Stimulated activated CD8-positive, alpha-beta memory T cell treated with anti-CD3 and anti-CD28 coated beads, Interleukin-7, amount 100 ng/mL, for 1 hour (primary cell): ENCODE measurements at regions not wholly inside any gene's neighbourhood (a gene's known extent, or its start where the extent isn't known, plus 50 kb on each side); places are given as distances from the start of the nearest gene placed in this dataset.

Experiments
- DNase-seq, 2 donors: peaks; one replicate each; pipeline ENCODE4 v3.0.0-alpha.2; 2020; ENCODE audit warnings: low read depth in 2 of 2

DNA sequence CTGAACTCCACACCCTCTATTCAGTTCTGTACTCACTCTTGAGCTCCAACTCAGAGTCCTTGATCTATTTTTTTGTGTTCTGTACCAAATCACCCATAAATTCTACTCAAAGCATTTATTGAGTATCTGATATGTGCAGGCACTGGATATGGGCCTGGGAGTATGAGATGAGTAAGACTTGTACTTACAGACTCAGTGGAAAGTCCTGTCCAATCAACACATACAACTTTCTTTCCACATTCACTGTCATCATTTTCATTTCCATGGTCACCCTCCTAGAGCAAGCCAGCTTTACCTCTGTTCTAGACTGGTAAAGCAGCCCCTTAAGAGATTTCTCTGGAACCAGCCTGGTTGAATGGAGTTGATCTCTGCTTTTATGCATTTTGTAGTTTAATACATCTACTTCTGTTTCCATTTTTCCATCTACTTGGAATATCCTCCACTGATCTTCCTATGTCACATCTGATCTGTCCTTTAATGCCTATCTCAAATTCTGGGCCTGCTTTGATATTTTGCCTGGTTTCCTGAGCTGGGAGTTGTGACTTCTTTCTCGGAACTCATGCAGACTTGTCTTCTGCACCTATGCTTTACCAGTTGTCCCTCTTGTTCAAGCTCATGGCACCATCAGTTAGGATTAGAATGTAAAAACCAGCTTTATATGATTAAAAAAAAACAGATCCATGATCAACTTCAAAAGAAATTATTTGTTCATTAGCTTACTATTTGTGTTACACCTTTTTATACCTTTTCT, 96.9 kb upstream of the GLS start:
- no peak for DNase-seq

DNA sequence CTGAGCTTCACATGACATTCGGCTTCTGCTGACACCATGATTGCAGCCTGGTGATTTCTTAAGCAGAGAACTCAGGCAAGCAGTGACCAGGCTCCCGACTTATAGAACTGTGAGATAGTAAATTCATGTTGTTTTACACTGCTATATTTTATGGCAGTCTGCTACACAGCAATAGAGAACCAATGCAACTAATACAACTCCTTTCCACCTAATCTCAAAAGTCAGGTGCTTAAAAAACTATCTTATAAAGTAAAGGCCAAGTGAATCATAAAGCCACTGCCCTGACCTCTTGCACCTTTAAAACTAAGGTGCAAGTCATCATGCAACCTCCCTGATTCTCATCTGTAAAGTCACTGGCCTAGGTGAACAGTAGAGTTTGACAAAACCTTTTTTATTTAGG, 95.3 kb upstream of the GLS start:
- no peak for DNase-seq

DNA sequence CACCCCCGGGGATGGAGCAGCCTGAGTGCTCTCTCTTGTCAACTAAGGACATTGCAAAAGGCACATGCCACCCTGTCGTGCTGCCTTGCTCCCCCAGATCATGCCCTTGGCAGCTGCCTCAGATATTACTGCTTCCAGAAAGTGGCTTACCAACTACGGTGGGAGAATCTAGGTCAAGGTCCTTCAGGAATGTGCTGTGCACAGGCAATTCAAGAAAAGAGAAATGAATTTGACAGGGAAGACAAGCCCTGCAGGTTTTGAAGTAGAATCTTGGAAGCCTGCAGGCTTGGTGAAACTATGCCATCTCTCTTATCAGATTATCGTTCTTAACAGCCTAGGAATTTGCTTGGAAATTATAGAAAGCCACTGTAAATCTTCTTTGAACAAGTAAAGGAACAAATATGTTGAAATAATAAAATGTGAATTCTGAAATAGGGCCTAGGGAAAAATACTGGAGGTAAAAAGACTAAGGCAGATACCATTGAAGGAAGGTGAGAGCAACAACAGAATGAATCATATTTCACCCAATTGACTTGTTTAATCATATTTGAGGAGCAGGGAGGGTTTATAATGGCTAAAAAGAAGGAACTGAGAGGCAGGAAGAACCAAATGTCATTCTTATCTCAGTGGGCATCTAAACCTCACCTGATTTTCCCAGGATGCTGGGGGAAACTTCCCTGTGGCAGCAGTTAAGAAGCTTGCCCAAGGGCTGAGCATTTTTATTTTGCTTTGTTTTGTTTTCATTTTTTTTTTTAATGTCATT, 94.0 kb upstream of the GLS start:
- DNase-seq = no peak

DNA sequence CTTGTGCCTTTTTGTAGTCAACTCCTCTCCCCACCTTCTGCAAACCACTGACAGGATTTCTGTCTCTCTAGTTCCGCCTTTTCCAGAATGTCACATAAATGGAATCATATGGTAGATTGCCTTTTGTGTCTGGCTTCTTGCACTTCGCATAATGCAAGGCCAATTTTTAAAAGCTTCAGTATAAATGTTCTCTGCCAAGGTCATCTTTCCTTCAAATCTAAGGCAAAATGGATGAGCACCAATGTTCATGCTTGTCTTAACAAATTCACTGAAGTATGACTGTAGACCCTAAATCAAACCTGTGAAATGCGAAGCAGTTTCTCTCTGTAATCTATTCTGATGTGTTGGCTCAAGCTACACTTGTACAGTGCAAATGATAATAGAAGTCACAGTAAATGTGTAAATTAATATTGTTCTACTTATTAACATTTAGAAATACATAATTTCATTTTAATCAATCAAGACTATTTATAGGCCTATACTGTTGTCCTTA, 92.8 kb upstream of the GLS start:
- DNase-seq = no peak

DNA sequence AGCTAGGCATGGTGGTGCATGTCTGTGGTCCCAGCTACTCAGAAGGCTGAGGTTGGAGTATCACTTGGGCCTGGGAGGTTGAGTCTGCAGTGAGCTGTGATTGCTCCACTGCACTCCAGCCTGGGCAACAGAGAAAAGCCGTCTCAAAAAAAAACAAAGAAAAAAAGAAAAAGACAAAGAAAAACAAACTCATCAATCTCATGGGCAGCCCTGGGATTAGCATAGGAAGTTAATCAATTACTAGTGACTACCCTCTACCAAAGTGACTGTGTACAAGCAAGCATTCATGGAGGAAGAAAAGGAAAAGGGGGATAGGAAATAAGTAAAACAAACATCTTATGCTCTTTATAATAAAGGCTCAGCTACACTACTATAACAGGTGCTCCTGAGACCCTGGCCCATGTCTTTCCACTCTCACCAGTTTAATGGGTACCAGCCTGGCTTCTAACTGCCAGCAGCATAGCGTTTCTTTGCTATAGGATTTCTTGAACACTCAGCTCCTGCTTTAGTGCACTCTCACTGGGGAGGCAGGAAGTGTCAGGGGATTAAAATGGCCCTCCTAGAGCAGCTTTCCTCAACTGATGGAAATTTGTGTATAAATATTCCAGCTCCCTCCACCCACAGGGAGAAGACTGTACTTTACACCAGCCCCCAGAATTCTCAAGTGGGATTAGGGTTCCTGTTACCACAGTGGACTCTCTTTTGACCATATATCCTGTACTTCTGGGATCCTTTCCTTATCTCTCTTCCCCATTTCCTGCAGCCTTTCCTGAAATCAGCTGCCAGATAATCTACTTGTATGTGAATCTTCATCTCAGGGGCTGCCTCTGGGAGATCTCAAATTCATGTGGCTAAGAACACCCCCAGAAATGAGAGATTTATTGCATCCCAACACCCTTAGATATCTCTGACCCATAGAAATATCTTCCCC, 91.3 kb upstream of the GLS start:
- DNase-seq = no peak

DNA sequence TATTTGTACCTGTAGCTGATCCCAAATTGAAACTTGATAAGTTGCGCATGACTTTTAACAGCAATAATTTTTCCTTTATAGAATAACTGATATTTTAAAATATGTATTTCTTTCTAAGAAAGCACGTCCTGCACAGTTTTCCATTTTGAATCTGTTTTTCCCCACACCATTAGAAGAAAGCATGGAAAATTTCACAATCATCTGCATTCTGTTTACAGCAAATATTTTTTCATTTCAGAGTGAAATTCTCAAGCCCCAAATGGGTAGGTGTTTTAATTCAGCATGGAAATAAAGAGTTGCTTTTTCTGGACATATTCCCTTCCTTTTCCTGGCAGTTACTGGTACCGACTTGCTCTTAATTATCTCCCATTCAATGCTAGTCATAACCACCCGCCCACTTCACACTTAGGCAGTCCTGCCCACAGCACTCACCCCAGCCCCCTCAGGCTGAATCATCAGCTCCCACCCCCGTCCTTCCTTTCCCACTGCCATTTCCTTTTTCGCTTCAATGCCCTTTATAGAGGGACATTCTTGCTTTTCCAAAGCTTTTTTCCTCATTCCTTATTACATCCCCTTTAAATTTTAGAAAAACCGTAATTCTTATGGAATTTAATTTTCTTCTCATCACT, 89.2 kb upstream of the GLS start:
- no peak for DNase-seq

DNA sequence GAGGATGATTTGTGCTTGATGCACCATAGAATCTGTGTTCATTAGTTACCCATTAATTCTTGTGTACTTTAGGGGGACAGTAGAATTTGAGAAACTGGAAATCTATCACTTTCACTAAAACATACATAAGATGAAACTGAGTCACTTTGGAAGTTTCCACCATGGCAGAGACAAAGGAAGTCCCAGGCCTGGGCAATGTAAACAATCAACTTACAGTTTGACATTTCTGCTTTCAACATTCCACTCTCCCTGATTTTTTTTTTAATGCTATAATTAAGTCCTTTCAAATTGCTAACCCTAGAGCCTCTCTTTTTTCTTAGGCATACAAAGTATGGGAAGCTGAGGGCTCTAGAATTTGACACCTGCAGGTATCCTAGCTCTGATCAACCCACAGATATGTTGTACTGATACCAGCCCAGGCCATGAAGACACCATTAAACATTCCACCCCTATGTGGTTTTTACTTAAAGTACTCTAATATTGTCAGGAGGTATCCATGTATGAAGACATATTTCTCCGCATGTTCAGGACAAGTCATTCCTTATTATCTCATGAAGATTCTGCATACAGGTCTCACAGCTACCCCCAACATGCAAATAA, 88.5 kb upstream of the GLS start:
- no peak for DNase-seq

DNA sequence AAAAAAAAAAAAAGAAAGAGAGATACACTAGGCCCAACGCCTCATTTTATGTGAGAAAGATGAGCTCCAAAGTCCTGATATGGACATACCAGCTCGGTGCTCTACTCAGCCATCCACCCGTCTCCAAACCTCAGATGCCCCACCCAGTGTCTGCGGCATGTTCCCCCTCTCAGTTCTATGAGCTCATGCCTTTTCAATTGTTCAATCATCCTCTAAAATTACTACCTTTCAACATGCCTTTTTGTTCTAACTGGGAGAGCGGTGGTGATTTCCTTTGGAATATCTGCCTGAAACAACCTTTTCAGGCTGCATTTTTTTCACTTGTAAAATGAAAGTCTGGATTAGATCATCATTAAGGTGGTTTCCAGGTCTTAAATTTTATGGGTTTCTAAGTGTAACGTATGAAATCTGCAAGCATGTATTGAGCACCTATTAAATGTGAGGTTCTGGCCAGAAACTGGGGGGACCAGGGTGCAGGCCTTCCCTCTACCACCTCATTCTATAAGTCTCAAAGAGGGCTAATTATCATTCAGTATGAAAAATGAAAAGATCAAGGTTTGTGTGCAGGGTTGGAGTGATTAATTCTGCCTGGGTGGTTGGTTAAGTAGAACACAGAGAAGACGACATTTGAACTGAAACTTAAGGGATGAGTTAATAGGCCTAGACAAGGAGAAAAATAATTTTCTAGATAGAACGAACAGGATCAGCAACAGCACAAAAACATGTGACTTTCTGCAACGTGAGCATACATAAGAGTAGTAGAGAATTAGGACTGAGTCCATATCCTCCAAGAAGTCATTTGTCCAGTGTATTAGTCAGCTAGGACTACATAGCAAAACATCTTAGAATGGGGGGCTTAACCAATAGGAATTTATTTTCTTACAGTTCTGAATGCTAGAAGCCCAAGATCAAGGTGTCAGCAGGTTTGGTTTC, 87.4 kb upstream of the GLS start:
- DNase-seq = no peak

DNA sequence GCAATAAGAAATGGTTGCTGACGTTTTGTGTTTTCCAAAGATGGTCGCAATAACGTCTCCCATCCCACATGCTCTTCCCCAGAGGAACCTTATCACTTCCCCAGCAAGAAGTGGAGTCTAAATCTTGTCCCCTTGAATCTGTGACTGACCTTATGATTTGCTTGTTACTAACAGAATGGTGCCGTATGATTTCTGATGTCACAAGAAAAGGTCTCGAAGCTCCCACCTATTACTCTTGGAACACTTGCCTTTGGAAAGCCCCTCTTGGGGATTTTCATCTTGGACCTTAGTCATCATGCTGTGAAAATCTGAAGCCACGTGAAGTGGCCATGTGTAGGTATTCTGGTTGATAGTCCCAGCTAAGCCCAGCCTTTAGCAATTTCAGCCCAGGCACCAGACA, 86.2 kb upstream of the GLS start:
- DNase-seq = no peak

DNA sequence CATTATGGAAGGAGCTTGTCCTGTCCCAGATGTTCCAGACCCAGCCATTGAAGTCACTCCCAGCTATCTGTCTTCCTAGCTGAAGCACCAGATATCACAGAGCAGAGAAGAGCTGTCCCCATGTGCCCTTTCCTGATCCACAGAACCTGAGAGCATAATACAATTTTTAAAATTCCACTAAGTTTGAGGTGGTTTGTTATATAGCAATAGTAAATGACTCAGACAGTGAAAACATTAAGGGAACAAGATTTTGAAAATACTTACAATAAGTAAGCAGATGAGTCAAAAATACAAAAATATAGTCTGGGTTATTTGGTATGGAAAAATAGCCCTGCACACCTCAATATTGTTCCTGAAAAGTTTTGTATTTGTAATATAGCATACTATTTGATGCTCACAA, 85.8 kb upstream of the GLS start:
- no peak for DNase-seq

DNA sequence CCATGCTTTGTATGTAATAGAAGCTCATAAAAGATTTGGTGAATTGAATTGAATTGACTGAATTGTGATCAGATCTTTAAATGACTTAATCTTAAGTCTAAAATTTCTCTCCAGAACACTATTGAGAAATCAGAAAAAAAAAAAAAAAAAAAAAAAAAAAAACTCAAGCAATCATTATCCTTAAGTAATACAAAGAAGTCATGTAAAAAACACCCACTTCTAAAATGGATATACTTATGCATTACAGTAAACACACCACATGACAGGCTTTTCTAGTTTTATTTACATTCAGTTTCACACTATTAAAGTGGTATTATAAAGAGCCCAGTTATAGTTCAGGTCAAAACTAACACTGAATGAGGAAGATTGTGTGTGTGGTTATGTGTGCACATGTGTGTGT, 84.9 kb upstream of the GLS start:
- no peak for DNase-seq

DNA sequence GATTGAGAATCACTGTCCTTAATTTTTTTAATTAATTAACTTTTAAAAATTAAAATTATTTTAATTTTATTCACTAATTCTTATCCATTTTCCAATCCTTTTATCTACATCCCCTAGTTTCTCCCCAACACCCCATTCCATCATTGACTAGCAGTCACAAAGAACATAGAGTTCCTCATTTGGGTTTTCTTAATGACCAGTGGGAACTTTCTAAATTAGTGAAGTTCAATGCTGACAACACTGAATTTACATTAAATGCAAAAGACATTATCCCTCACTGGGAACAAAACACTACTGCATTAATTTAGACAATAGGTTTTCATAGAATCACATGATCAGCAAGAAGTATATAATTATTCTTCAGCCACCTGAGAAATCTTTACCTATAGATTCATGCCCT, 80.6 kb upstream of the GLS start:
- DNase-seq = no peak

DNA sequence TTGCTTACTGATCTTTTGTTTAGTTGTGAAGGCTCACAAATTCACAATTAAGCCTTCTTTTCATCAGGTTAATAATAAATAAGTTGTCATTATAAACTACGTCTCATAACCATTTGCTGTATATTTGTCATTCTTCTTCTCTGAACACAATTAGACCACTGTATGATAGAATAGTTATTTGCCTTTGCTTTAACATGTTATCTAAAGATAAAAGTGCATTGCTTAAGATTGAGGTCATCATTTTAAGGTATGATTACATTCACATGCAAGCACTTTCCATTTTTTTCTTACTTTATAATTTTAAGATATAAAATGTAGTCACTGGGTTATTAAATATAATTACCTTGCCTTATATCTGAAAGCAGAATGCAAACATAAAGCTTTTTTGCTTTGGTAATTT, 80.1 kb upstream of the GLS start:
- no peak for DNase-seq

DNA sequence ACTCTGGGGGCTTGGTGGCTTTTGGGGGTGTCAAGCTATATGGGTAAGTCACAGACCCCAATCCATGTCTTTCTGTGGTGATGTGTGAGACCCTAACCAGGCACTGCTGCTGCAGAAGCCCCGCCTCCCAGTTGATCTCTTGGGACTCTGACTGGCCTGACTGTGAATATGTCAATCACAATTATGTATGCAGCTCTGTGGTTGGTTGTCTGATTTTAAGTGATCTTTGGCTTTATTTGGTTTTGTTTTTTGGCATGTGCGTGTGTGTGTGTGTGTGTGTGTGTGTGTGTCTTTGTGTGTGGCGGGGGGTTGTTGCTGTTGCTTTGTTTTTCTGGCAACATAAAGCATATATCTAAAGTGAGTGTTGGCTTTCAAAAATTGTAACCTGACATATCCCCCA, 78.5 kb upstream of the GLS start:
- DNase-seq = no peak

DNA sequence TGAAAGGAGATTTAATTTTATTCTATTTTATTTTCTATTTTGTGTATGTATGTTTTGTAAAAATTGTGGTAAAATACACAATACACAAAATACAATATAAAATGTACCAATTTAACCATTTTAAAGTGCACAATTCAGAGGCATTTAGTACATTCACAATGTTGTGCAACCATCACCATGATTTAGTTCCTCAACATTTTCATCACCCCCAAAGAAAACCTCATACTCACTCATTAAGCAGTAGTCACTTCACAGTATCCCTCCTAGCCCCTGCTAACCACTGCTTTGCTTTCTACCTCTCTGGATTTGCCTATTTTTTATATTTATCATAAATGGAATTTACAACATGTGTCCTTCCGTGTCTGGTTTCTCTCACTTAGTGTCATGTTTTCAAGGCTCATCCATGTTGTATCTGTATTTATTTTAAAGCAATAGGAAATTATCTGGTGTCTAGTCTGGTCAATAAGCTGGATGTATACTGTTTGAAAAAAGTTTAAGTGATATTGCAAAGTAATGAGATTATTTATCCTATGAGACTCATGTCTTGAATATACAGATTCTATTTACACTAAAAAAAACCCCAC, 77.9 kb upstream of the GLS start:
- DNase-seq = no peak

DNA sequence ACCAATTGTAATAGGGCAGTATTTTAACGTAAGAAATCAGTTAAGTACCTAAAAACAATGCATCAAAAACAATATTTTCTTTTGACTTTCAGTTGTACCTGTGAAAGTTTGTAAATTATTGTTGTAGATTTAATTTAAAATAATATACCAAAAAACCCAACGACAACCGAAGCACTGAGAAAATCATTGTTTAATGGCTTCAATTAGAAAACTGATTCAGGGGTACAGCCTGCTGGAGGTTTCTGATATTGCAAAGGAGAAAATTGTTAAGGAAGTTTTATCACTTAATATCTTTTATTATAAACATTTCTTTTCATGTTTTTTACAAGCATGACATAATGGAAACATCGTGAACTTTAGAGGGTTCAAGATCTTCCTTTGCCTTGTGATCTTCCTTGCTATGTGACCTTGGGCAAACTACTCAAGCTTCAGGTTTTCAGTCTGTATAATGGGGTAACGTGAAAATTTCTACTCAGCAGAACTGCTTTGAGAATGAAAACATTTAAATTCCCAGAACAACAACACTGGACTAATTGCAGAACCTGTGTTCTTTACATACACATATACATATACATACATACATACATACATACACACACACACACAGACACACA, 76.3 kb upstream of the GLS start:
- DNase-seq = no peak

DNA sequence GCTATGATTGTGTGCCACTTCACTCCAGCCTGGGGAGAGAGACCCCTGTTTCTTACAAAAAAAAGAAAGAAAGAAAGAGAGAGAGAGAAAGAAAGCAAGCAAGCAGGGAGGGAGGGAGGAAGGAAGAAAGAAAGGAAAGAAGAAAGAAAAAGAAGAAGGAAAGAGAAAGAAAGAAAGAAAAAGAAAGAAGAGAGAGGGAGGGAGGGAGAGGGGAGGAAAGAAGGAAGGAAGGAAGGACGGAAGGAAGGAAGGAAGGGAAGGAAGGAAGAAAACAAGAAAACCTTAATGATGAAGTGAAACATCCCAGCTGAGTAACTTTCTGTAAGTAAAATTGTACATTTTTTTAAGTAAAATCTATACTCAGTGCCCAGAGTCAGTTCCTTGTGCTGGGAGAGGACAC, 75.5 kb upstream of the GLS start:
- DNase-seq = no peak

DNA sequence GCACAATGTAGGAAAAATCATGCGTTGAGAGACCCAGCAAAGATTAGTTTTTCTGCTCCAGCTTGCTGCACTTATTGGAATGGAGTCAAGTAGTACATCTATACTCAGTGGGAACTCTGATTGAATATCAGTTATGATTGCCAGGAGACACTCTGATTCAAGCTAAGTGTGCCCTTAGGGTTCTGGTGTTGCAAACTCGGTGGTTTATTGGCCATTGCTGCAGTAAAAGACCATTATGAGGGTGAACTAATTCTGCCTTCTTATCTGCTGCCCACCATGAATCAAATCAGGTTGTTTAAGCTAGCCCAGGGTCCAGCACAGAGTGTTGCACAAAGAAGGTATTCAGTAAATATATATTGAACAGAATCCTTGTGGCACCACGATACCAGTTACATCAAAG, 74.8 kb upstream of the GLS start:
- DNase-seq = no peak

DNA sequence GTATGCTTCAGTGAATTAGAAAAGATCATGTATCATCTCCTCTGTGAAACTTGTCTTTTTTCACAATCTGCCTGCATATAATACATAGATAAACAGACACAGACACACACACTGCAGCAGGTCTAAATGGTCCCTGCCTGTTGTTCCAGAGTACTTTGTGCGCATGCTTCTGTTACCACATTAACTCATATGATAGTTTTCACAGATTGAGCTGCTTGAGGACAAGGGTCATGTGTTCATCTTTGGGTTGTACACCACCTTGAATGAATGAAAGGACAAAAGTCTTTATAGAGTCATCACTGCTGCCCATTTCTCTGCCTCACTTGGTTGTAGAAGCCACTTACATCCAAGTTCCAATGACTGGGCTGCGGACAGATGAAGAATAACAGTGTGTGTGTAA, 72.7 kb upstream of the GLS start:
- no peak for DNase-seq
